ENCODE measurements at regions not wholly inside any gene's neighbourhood (a gene's known extent, or its start where the extent isn't known, plus 50 kb on each side); places are given as distances from the start of the nearest gene placed in this dataset.

DNA sequence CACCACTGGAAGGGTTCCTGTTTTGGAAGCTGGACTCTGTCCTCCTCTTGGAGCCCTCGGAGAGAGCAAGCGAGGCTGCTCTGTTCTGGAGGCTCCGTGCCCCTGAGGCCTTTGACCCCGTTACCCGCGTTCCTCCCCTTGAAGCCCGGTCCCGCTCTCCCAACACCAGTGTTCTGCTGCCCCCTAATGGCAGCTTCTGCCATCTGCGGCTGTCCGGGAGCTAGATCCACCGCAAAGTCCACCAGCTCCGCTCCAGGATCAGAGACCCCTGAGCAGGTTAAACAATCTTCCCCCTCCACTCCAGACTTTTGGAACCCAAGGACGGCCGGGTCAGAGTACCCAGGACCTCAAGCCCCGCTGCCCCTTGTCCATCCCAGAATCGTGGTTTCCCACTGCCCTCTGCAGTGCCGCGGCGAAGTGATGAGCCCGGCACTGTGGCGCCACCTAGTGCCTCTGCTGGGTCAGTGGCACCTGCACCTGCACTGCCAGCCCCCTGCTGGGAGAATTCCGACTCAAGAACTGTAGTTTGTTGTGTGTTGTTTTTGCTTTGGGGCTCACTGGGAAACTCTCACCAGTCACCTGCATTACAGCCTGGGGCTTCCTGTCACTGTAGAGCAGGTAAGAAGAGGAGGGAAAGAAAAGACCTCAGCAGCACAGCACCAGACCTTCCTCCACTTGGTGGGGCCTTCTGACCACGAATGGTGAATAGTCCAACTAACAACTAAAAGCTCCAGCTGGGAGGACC lies 63.5 kb upstream of the NFASC start:
- no peaks in the 10 kb centered on the region for H3K27me3 Mint-ChIP-seq
- ChIA-PET POLR2A (ENCODE audit: partially characterized antibody) (interaction anchor here (0.7 kb wide), 1 partner anchor 242 kb away, joined by 3 read pairs; no protein-coding TSS in a partner anchor), CTCF (ENCODE audit: partially characterized antibody) (interaction anchor here (0.5 to 8.0 kb wide), 66 partner anchors 11 to 718 kb away, joined by 3 to 166 read pairs (median 4); partner anchors contain the start of gene MDM4)
- DNase-seq, result peak; percentile 79 to 88 (median 85)
- peak overlapping the region; percentile 1 to 93 (median 62) for H3K27ac Mint-ChIP-seq
- Histone ChIP-seq H3K4me3 (ENCODE audit: low read length in 2 of 2) (peak overlapping the region in 1 of 2 donors; percentile 47), H3K9me3 (ENCODE audit: control insufficient read depth in 1 of 2, low read length in 2 of 2) (no peaks in the 10 kb centered on the region), H3K27me3 (ENCODE audit: insufficient read depth, low read length) (no peaks in the 10 kb centered on the region), H3K27ac (ENCODE audit: low read depth, low read length) (no peak overlapping the region), H3K4me1 (ENCODE audit: insufficient read depth, low read length) (no peaks in the 10 kb centered on the region), H3K36me3 (ENCODE audit: insufficient read depth, low read length) (no peaks in the 10 kb centered on the region)
- peak overlapping the region; percentile 82 to 95 (median 92) for H3K4me3 Mint-ChIP-seq
- H3K9me3 Mint-ChIP-seq, result no peaks in the 10 kb centered on the region
- intact Hi-C loops (cut with micrococcal nuclease), result loop anchor here (1.0 to 5.0 kb wide), 6 partner anchors 16 to 645 kb away; no protein-coding TSS in a partner anchor
- no peaks in the 10 kb centered on the region for H3K36me3 Mint-ChIP-seq
- H3K4me1 Mint-ChIP-seq, result peaks cover 0 to 6% (median 4%) of the 10 kb centered on the region in 4 donors

- Mint-ChIP-seq H3K27me3 (peaks cover 0 to 4% of the 10 kb centered on the region in 2 donors), H3K36me3 (no peaks in the 10 kb centered on the region), H3K4me1 (peaks cover 0 to 6% (median 4%) of the 10 kb centered on the region in 4 donors), H3K27ac (no peak overlapping the region), H3K9me3 (no peaks in the 10 kb centered on the region), H3K4me3 (no peak overlapping the region)
- ChIA-PET POLR2A (ENCODE audit: partially characterized antibody) (no interaction called here), CTCF (ENCODE audit: partially characterized antibody) (interaction anchor here (4.9 to 8.0 kb wide), 2 partner anchors 14 to 243 kb away, joined by 50 to 166 read pairs; no protein-coding TSS in a partner anchor)
- H3K4me1 ChIP-seq (ENCODE audit: insufficient read depth, low read length), result no peaks in the 10 kb centered on the region
- intact Hi-C loops (cut with micrococcal nuclease), result loop anchor here (5.0 kb wide), 3 partner anchors 302 to 647 kb away; no protein-coding TSS in a partner anchor
- no peak for DNase-seq
- no peak overlapping the region for H3K27ac ChIP-seq (ENCODE audit: low read depth, low read length)
- no peaks in the 10 kb centered on the region for H3K27me3 ChIP-seq (ENCODE audit: insufficient read depth, low read length)
- H3K9me3 ChIP-seq (ENCODE audit: control insufficient read depth in 1 of 2, low read length in 2 of 2), result no peaks in the 10 kb centered on the region
- no peaks in the 10 kb centered on the region for H3K36me3 ChIP-seq (ENCODE audit: insufficient read depth, low read length)
- H3K4me3 ChIP-seq (ENCODE audit: low read length in 2 of 2), result no peak overlapping the region
Observed at GRCh38 chr1:204809488-204809887, 61.2 kb upstream of the NFASC start.

DNA sequence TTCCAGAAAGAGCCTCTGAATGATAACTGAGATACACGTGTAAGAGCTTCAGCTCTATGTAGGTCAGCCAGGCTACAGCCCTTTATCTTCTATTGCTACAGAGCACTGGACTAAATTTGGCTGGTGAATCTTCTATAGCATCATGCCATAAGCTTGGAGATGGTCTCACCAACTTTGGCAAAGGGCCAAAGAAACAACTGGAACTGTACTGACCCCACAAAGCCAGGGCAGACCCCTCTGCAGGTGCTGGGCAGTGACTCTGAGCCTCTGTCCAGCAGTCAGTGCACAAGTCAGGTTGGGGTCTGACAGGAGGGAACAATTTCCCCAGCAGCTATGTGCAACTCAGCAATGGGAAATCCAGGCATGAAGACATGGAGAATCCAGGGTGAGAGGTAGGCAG lies 57.8 kb upstream of the NFASC start:
- intact Hi-C loops (cut with micrococcal nuclease), result no loop called here
- H3K27me3 ChIP-seq (ENCODE audit: insufficient read depth, low read length), result no peaks in the 10 kb centered on the region
- H3K4me3 Mint-ChIP-seq, result no peak overlapping the region

DNA sequence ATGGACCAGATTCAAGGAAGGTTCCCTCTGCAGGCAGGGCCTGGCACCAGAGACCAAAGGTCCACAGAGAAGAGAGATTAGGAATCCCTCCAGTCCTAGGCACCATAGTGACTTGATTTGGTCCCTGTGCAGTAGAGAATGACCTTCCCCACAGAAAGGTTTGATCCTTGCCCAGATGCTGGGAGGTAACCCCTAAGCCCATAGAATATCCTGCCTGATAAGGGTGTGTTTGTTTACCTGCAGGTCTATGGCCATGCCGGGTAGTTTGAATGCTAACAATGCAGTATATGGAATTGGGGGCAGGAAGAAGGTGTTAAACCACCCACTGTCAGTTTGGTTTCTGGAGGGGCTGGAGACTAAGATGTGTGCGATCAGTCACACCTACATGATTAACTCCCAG lies 57.1 kb upstream of the NFASC start:
- intact Hi-C loops (cut with micrococcal nuclease), result no loop called here
- H3K27me3 Mint-ChIP-seq, result peaks cover 15 to 21% of the 10 kb centered on the region in 2 donors
- H3K36me3 Mint-ChIP-seq, result no peaks in the 10 kb centered on the region
- H3K4me3 Mint-ChIP-seq, result no peak overlapping the region
- no peak overlapping the region for H3K4me3 ChIP-seq (ENCODE audit: low read length in 2 of 2)
- H3K27ac ChIP-seq (ENCODE audit: low read depth, low read length), result no peak overlapping the region
- no peaks in the 10 kb centered on the region for H3K36me3 ChIP-seq (ENCODE audit: insufficient read depth, low read length)
- CTCF ChIA-PET (ENCODE audit: partially characterized antibody), result interaction anchor here (2.8 to 3.1 kb wide), 2 partner anchors 11 to 22 kb away, joined by 8 to 12 read pairs; no protein-coding TSS in a partner anchor
- DNase-seq, result no peak
- no peak overlapping the region for H3K27ac Mint-ChIP-seq
- H3K4me1 Mint-ChIP-seq, result no peaks in the 10 kb centered on the region
- H3K4me1 ChIP-seq (ENCODE audit: insufficient read depth, low read length), result no peaks in the 10 kb centered on the region
- H3K9me3 Mint-ChIP-seq, result peaks cover 0 to 1% (median 0%) of the 10 kb centered on the region in 8 donors
- no peaks in the 10 kb centered on the region for H3K9me3 ChIP-seq (ENCODE audit: control insufficient read depth in 1 of 2, low read length in 2 of 2)
- POLR2A ChIA-PET (ENCODE audit: partially characterized antibody), result no interaction called here
- H3K27me3 ChIP-seq (ENCODE audit: insufficient read depth, low read length), result no peaks in the 10 kb centered on the region

More for the DNA sequence above, 57.8 kb upstream of the NFASC start:
- H3K4me3 ChIP-seq (ENCODE audit: low read length in 2 of 2), result no peak overlapping the region
- no peaks in the 10 kb centered on the region for H3K36me3 Mint-ChIP-seq
- ChIA-PET POLR2A (ENCODE audit: partially characterized antibody) (no interaction called here), CTCF (ENCODE audit: partially characterized antibody) (interaction anchor here (1.3 to 3.1 kb wide), 3 partner anchors 10 to 24 kb away, joined by 4 to 12 read pairs (median 8); no protein-coding TSS in a partner anchor)
- H3K27ac Mint-ChIP-seq, result no peak overlapping the region
- no peak overlapping the region for H3K27ac ChIP-seq (ENCODE audit: low read depth, low read length)
- peaks cover 14 to 19% of the 10 kb centered on the region in 2 donors for H3K27me3 Mint-ChIP-seq
- no peaks in the 10 kb centered on the region for H3K36me3 ChIP-seq (ENCODE audit: insufficient read depth, low read length)
- no peaks in the 10 kb centered on the region for H3K9me3 ChIP-seq (ENCODE audit: control insufficient read depth in 1 of 2, low read length in 2 of 2)
- no peaks in the 10 kb centered on the region for H3K4me1 Mint-ChIP-seq
- no peak for DNase-seq
- no peaks in the 10 kb centered on the region for H3K4me1 ChIP-seq (ENCODE audit: insufficient read depth, low read length)
- H3K9me3 Mint-ChIP-seq, result peaks cover 0 to 1% (median 0%) of the 10 kb centered on the region in 8 donors

DNA sequence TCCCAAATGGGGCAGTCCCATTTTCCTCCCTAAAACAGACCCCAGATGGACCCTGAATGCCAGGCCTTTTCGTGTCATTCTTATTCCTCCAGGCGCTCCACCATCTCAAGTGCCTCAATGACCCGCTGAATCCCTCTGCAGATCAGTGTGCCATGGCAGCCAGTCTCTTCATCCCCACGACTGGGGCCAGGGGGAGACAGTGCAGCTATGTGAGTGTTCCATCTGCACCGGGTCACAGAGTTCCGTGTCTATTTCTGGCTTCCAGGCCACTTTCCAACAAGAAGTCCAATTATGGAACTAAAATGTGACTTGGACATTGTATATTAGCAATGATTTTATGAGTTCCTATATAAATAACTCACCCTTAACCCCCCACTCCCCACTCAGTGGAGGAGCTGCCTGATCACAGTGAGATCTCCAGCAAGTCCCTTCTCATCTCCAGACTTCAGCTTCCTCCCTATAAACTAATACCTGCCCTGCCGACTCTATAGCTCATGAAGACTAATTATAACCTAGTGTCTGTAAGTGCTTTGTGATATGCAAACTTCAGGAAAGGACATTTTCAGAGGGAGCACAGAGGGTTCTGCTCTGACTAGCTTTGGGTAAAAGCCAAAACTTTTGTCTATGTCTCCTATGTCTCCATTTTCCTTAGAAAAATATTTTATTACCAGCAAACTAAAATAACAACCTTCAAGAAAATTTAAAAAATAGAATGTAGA lies 56.3 kb upstream of the NFASC start:
- Histone ChIP-seq H3K27me3 (ENCODE audit: insufficient read depth, low read length) (no peaks in the 10 kb centered on the region), H3K36me3 (ENCODE audit: insufficient read depth, low read length) (no peaks in the 10 kb centered on the region), H3K4me1 (ENCODE audit: insufficient read depth, low read length) (no peaks in the 10 kb centered on the region), H3K4me3 (ENCODE audit: low read length in 2 of 2) (no peak overlapping the region), H3K27ac (ENCODE audit: low read depth, low read length) (no peak overlapping the region), H3K9me3 (ENCODE audit: control insufficient read depth in 1 of 2, low read length in 2 of 2) (no peaks in the 10 kb centered on the region)
- H3K9me3 Mint-ChIP-seq, result peaks cover 0 to 1% (median 0%) of the 10 kb centered on the region in 8 donors
- H3K4me1 Mint-ChIP-seq, result no peaks in the 10 kb centered on the region
- ChIA-PET CTCF (ENCODE audit: partially characterized antibody) (interaction anchor here (3.1 to 9.3 kb wide), 2 partner anchors 8 to 23 kb away, joined by 12 to 105 read pairs; no protein-coding TSS in a partner anchor), POLR2A (ENCODE audit: partially characterized antibody) (no interaction called here)
- H3K27me3 Mint-ChIP-seq, result peaks cover 16 to 21% of the 10 kb centered on the region in 2 donors
- no peaks in the 10 kb centered on the region for H3K36me3 Mint-ChIP-seq
- no peak overlapping the region for H3K27ac Mint-ChIP-seq
- no peak overlapping the region for H3K4me3 Mint-ChIP-seq
- DNase-seq, result no peak
- intact Hi-C loops (cut with micrococcal nuclease), result no loop called here

GRCh38 chr1:204817341-204817740 lies 53.3 kb upstream of the NFASC start:
- no peak overlapping the region for H3K27ac Mint-ChIP-seq
- H3K27ac ChIP-seq (ENCODE audit: low read depth, low read length), result no peak overlapping the region
- peaks cover 17 to 21% of the 10 kb centered on the region in 2 donors for H3K27me3 Mint-ChIP-seq
- H3K36me3 Mint-ChIP-seq, result no peaks in the 10 kb centered on the region
- H3K4me3 ChIP-seq (ENCODE audit: low read length in 2 of 2), result no peak overlapping the region
- no peaks in the 10 kb centered on the region for H3K4me1 Mint-ChIP-seq
- ChIA-PET CTCF (ENCODE audit: partially characterized antibody) (interaction anchor here (1.5 to 9.3 kb wide), 3 partner anchors 11 to 54 kb away, joined by 3 to 105 read pairs (median 4); no protein-coding TSS in a partner anchor), POLR2A (ENCODE audit: partially characterized antibody) (no interaction called here)
- intact Hi-C loops (cut with micrococcal nuclease), result no loop called here
- H3K4me3 Mint-ChIP-seq, result no peak overlapping the region
- peaks cover 0 to 1% (median 0%) of the 10 kb centered on the region in 8 donors for H3K9me3 Mint-ChIP-seq
- H3K9me3 ChIP-seq (ENCODE audit: control insufficient read depth in 1 of 2, low read length in 2 of 2), result no peaks in the 10 kb centered on the region
- no peaks in the 10 kb centered on the region for H3K27me3 ChIP-seq (ENCODE audit: insufficient read depth, low read length)
- H3K4me1 ChIP-seq (ENCODE audit: insufficient read depth, low read length), result no peaks in the 10 kb centered on the region
- no peak for DNase-seq
- H3K36me3 ChIP-seq (ENCODE audit: insufficient read depth, low read length), result no peaks in the 10 kb centered on the region

DNA sequence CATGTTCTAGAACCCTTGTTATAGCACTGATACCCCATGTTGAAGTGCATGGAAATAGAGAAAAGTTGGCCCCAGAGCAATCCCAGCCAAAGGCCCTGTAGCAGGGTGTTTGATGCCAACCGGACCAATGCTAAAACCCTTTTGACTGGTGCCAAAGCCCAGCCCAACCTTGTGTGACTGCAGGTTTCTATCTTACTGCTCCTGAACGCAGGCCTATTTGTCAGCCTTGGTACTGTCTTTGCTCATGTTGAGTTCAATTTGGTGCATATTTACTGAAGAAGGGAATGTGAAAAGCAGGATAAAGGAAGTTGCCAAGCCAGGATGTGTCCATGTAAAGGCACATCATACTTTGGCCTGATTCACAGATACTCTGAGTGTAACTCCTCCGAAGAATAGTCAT lies 51.7 kb upstream of the NFASC start:
- H3K36me3 ChIP-seq (ENCODE audit: insufficient read depth, low read length), result no peaks in the 10 kb centered on the region
- no peak overlapping the region for H3K27ac ChIP-seq (ENCODE audit: low read depth, low read length)
- Mint-ChIP-seq H3K36me3 (no peaks in the 10 kb centered on the region), H3K27ac (no peak overlapping the region), H3K9me3 (peaks cover 0 to 1% (median 0%) of the 10 kb centered on the region in 8 donors), H3K4me1 (no peaks in the 10 kb centered on the region), H3K4me3 (no peak overlapping the region), H3K27me3 (peaks cover 17 to 26% of the 10 kb centered on the region in 2 donors)
- no peak overlapping the region for H3K4me3 ChIP-seq (ENCODE audit: low read length in 2 of 2)
- ChIA-PET POLR2A (ENCODE audit: partially characterized antibody) (no interaction called here), CTCF (ENCODE audit: partially characterized antibody) (interaction anchor here (0.7 to 9.3 kb wide), 2 partner anchors 9 to 13 kb away, joined by 3 to 105 read pairs; no protein-coding TSS in a partner anchor)
- H3K9me3 ChIP-seq (ENCODE audit: control insufficient read depth in 1 of 2, low read length in 2 of 2), result no peaks in the 10 kb centered on the region
- intact Hi-C loops (cut with micrococcal nuclease), result no loop called here
- H3K4me1 ChIP-seq (ENCODE audit: insufficient read depth, low read length), result no peaks in the 10 kb centered on the region
- no peaks in the 10 kb centered on the region for H3K27me3 ChIP-seq (ENCODE audit: insufficient read depth, low read length)
- DNase-seq, result no peak

All from CD4-positive, alpha-beta memory T cell (primary cell).